Testis (tissue), 2 donors: ENCODE measurements at regions not wholly inside any gene's neighbourhood (a gene's known extent, or its start where the extent isn't known, plus 50 kb on each side); places are given as distances from the start of the nearest gene placed in this dataset.

Experiments
- CTCF ChIP-seq, 3 experiments: fragments of 450-650 bp in 2 of 3; fragments of 200-600 bp in 1 of 3; sonication (generic) in 1 of 3; IDR thresholded peaks; one replicate each; pipeline ENCODE4 v1.5.1; 2016 to 2019; ENCODE audit warnings: antibody characterized with exemption in 3 of 3, mild to moderate bottlenecking in 2 of 3, moderate library complexity in 1 of 3
- POLR2A ChIP-seq: fragments of 450-650 bp; IDR thresholded peaks from one replicate; pipeline ENCODE4 v1.6.1; 2017; ENCODE audit warnings: antibody characterized with exemption, mild to moderate bottlenecking, moderate library complexity

- TF ChIP-seq CTCF (IDR thresholded peaks at IDR 0.05) (no peak), POLR2A (no peak)
Observed at GRCh38 chr10:83869898-83870297, 269.4 kb upstream of the GHITM start.
